GM19328 (cell line): ENCODE measurements at regions not wholly inside any gene's neighbourhood (a gene's known extent, or its start where the extent isn't known, plus 50 kb on each side); places are given as distances from the start of the nearest gene placed in this dataset.
"Not testable (repeated sequence)": the region's sequence is repeated elsewhere in the genome, so short reads cannot be mapped to it uniquely, and the experiment has no call there.

Experiments
- ATAC-seq: cut with Tn5 transposase; IDR thresholded peaks from one replicate; pipeline ENCODE4 v1.9.1; 2021; ENCODE audit warnings: mild to moderate bottlenecking, moderate library complexity; ENCODE audit not compliant: unreplicated experiment

- ATAC-seq, result no peak
Measured at GRCh38 chr6:92114091-92114675, 1305.2 kb downstream of the EPHA7 start.

GRCh38 chr6:92111386-92111785 lies 1308.0 kb downstream of the EPHA7 start:
- no peak for ATAC-seq

GRCh38 chr6:92110403-92110802 lies 1309.0 kb downstream of the EPHA7 start:
- ATAC-seq, result no peak

GRCh38 chr6:92109956-92110355 lies 1309.4 kb downstream of the EPHA7 start:
- no peak for ATAC-seq

GRCh38 chr6:92109256-92109655 lies 1310.1 kb downstream of the EPHA7 start:
- no peak for ATAC-seq

GRCh38 chr6:92086750-92087149 lies 1332.6 kb downstream of the EPHA7 start:
- ATAC-seq, result no peak

GRCh38 chr6:92083914-92084313 lies 1335.4 kb downstream of the EPHA7 start:
- not testable (repeated sequence) for ATAC-seq

GRCh38 chr6:92072387-92072786 lies 1347.0 kb downstream of the EPHA7 start:
- no peak for ATAC-seq

- ATAC-seq, result no peak
Measured at GRCh38 chr6:92069781-92070180, 1349.6 kb downstream of the EPHA7 start.

- no peak for ATAC-seq
Measured at GRCh38 chr6:92052513-92052912, 1366.8 kb downstream of the EPHA7 start.

- ATAC-seq, result no peak
Measured at GRCh38 chr6:92050216-92050615, 1369.1 kb downstream of the EPHA7 start.

- no peak for ATAC-seq
Measured at GRCh38 chr6:92047860-92048259, 1371.5 kb downstream of the EPHA7 start.

- no peak for ATAC-seq
Measured at GRCh38 chr6:92047152-92047850, 1372.1 kb downstream of the EPHA7 start.

GRCh38 chr6:92044312-92044711 lies 1375.0 kb downstream of the EPHA7 start:
- no peak for ATAC-seq

GRCh38 chr6:92043777-92044176 lies 1375.6 kb downstream of the EPHA7 start:
- ATAC-seq, result no peak

GRCh38 chr6:92026878-92027277 lies 1392.5 kb downstream of the EPHA7 start:
- ATAC-seq, result no peak

GRCh38 chr6:92024881-92025280 lies 1394.5 kb downstream of the EPHA7 start:
- no peak for ATAC-seq

- ATAC-seq, result no peak
Measured at GRCh38 chr6:92024110-92024509, 1395.2 kb downstream of the EPHA7 start.

- ATAC-seq, result no peak
Measured at GRCh38 chr6:92023410-92023966, 1395.9 kb downstream of the EPHA7 start.

GRCh38 chr6:92011681-92012245 lies 1407.6 kb downstream of the EPHA7 start:
- ATAC-seq, result no peak

GRCh38 chr6:92008757-92009502 lies 1410.4 kb downstream of the EPHA7 start:
- no peak for ATAC-seq
